BLaER1 (cell line): ENCODE measurements at regions not wholly inside any gene's neighbourhood (a gene's known extent, or its start where the extent isn't known, plus 50 kb on each side); places are given as distances from the start of the nearest gene placed in this dataset.

Experiments
- H3K27ac ChIP-seq: shearing (Covaris generic); formaldehyde crosslinking; 2 replicates; pipeline ENCODE4 v1.8.1; 2022
- H3K27me3 ChIP-seq: shearing (Covaris generic); formaldehyde crosslinking; 2 replicates; pipeline ENCODE4 v1.8.1; 2022
- H3K36me3 ChIP-seq: shearing (Covaris generic); formaldehyde crosslinking; 2 replicates; pipeline ENCODE4 v1.8.1; 2022
- H3K4me1 ChIP-seq: shearing (Covaris generic); formaldehyde crosslinking; 2 replicates; pipeline ENCODE4 v1.8.1; 2022
- H3K4me2 ChIP-seq: shearing (Covaris generic); formaldehyde crosslinking; 2 replicates; pipeline ENCODE4 v1.8.1; 2022
- H3K4me3 ChIP-seq: shearing (Covaris generic); formaldehyde crosslinking; 2 replicates; pipeline ENCODE4 v1.8.1; 2022
- H3K9ac ChIP-seq: shearing (Covaris generic); formaldehyde crosslinking; 2 replicates; pipeline ENCODE4 v1.8.1; 2022
- H3K9me3 ChIP-seq: shearing (Covaris generic); formaldehyde crosslinking; 2 replicates; pipeline ENCODE4 v1.8.1; 2022
- H4K20me1 ChIP-seq: shearing (Covaris generic); formaldehyde crosslinking; 2 replicates; pipeline ENCODE4 v1.8.1; 2022
- Cebpa-rat ChIP-seq: shearing (Covaris generic); IDR thresholded peaks from 2 replicates; pipeline ENCODE4 v1.8.1; 2022

DNA sequence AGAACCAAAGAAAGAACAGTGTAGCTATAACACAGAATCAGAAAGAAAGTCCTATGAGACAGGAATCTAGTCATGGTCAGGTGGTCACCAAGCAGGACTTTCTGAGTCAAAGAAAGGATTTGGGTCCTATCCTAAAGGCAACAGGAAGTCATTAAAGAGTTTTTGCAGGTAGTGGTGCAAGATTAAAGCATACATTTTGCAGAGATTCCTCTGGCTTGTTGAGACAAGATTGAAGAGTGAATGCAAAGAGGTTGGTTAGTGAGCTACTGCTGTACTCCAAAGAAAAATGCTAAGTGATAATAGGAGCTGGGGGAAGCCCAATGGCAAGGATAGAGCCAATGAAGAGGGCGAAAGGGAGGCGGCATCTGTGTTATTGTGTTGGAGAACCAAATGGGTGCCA lies 300.5 kb upstream of the KIF2A start:
- no peaks in the 10 kb centered on the region for H3K9me3 ChIP-seq
- no peaks in the 10 kb centered on the region for H3K4me1 ChIP-seq
- H3K27ac ChIP-seq, result no peak overlapping the region
- H3K36me3 ChIP-seq, result no peaks in the 10 kb centered on the region
- H3K27me3 ChIP-seq, result no peaks in the 10 kb centered on the region
- no peaks in the 10 kb centered on the region for H4K20me1 ChIP-seq
- H3K4me3 ChIP-seq, result no peak overlapping the region
- no peak overlapping the region for H3K9ac ChIP-seq
- no peak overlapping the region for H3K4me2 ChIP-seq
- TF ChIP-seq Cebpa-rat, result no peak

DNA sequence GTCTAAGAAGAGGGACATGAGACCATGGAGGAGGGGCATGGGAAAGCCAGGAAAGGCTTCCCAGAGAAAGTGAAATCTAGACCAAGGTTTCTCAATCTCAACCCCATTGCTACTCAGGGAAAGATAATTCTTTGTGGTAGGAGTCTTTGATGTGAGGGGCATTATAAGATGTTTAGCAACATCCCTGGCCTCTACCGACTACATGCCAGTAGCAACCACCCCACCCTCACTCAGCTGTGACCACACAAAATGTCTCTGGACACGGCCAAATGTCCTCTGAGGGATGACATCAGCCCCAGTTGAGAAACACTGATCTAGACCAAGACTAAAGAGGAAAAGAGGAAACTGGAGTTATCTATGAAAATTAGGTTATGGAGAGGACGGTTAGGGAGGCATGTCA lies 298.5 kb upstream of the KIF2A start:
- H4K20me1 ChIP-seq, result no peaks in the 10 kb centered on the region
- H3K4me3 ChIP-seq, result no peak overlapping the region
- no peak overlapping the region for H3K9ac ChIP-seq
- no peaks in the 10 kb centered on the region for H3K9me3 ChIP-seq
- no peak for TF ChIP-seq Cebpa-rat
- no peak overlapping the region for H3K4me2 ChIP-seq
- no peak overlapping the region for H3K27ac ChIP-seq
- H3K4me1 ChIP-seq, result no peaks in the 10 kb centered on the region
- no peaks in the 10 kb centered on the region for H3K36me3 ChIP-seq
- no peaks in the 10 kb centered on the region for H3K27me3 ChIP-seq

GRCh38 chr5:62011089-62011664 lies 294.8 kb upstream of the KIF2A start:
- Histone ChIP-seq H4K20me1 (no peaks in the 10 kb centered on the region), H3K9me3 (no peaks in the 10 kb centered on the region), H3K36me3 (no peaks in the 10 kb centered on the region), H3K4me3 (no peak overlapping the region), H3K27me3 (no peaks in the 10 kb centered on the region), H3K27ac (no peak overlapping the region), H3K9ac (no peak overlapping the region), H3K4me1 (no peaks in the 10 kb centered on the region), H3K4me2 (no peak overlapping the region)
- no peak for TF ChIP-seq Cebpa-rat

GRCh38 chr5:62017092-62017491 lies 288.9 kb upstream of the KIF2A start:
- Histone ChIP-seq H3K27ac (no peak overlapping the region), H3K9ac (no peak overlapping the region), H3K9me3 (no peaks in the 10 kb centered on the region), H3K4me2 (no peak overlapping the region), H3K27me3 (no peaks in the 10 kb centered on the region), H4K20me1 (no peaks in the 10 kb centered on the region), H3K36me3 (no peaks in the 10 kb centered on the region), H3K4me3 (no peak overlapping the region), H3K4me1 (no peaks in the 10 kb centered on the region)
- TF ChIP-seq Cebpa-rat, result no peak

DNA sequence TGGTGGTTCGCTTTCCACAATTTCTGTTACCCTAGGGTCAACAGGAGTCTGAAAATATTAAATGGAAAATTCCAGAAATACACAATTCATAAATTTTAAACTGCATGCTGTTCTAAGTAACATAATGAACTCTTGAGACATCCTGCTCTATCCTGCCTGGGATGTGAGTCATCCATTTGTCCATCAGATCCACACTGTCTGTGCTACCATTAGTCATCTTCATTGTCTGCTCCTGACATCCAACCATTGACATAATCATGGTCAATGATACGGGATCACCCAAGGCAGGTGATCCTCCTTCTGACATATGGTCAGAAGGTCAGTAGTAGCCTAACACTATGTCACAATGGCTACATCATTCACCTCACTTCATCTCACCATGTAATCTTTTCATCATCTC lies 276.7 kb upstream of the KIF2A start:
- H3K27me3 ChIP-seq, result no peaks in the 10 kb centered on the region
- no peak overlapping the region for H3K9ac ChIP-seq
- H3K4me3 ChIP-seq, result no peak overlapping the region
- TF ChIP-seq Cebpa-rat, result no peak
- H3K9me3 ChIP-seq, result no peaks in the 10 kb centered on the region
- no peaks in the 10 kb centered on the region for H3K36me3 ChIP-seq
- no peak overlapping the region for H3K4me2 ChIP-seq
- no peaks in the 10 kb centered on the region for H4K20me1 ChIP-seq
- no peak overlapping the region for H3K27ac ChIP-seq
- H3K4me1 ChIP-seq, result no peaks in the 10 kb centered on the region

- H4K20me1 ChIP-seq, result no peaks in the 10 kb centered on the region
- H3K4me1 ChIP-seq, result no peaks in the 10 kb centered on the region
- H3K36me3 ChIP-seq, result no peaks in the 10 kb centered on the region
- H3K4me2 ChIP-seq, result no peak overlapping the region
- H3K9ac ChIP-seq, result no peak overlapping the region
- no peak overlapping the region for H3K4me3 ChIP-seq
- H3K9me3 ChIP-seq, result no peaks in the 10 kb centered on the region
- TF ChIP-seq Cebpa-rat, result no peak
- no peaks in the 10 kb centered on the region for H3K27me3 ChIP-seq
- H3K27ac ChIP-seq, result no peak overlapping the region
Observed at GRCh38 chr5:62030326-62030725, 275.7 kb upstream of the KIF2A start.

GRCh38 chr5:62038024-62038423 lies 268.0 kb upstream of the KIF2A start:
- H3K9ac ChIP-seq, result no peak overlapping the region
- no peak overlapping the region for H3K4me3 ChIP-seq
- H3K4me1 ChIP-seq, result peaks cover 10% of the 10 kb centered on the region

GRCh38 chr5:62041156-62041756 lies 264.8 kb upstream of the KIF2A start:
- no peak overlapping the region for H3K27ac ChIP-seq
- no peaks in the 10 kb centered on the region for H3K36me3 ChIP-seq
- no peaks in the 10 kb centered on the region for H4K20me1 ChIP-seq
- no peaks in the 10 kb centered on the region for H3K9me3 ChIP-seq
- H3K4me3 ChIP-seq, result no peak overlapping the region
- H3K4me1 ChIP-seq, result peaks cover 10% of the 10 kb centered on the region
- no peak for TF ChIP-seq Cebpa-rat
- no peak overlapping the region for H3K9ac ChIP-seq
- no peak overlapping the region for H3K4me2 ChIP-seq
- H3K27me3 ChIP-seq, result no peaks in the 10 kb centered on the region

More at GRCh38 chr5:62038024-62038423, 268.0 kb upstream of the KIF2A start:
- Histone ChIP-seq H3K9me3 (no peaks in the 10 kb centered on the region), H3K4me2 (no peak overlapping the region), H3K27me3 (no peaks in the 10 kb centered on the region), H3K27ac (no peak overlapping the region), H4K20me1 (no peaks in the 10 kb centered on the region), H3K36me3 (no peaks in the 10 kb centered on the region)
- TF ChIP-seq Cebpa-rat, result no peak

DNA sequence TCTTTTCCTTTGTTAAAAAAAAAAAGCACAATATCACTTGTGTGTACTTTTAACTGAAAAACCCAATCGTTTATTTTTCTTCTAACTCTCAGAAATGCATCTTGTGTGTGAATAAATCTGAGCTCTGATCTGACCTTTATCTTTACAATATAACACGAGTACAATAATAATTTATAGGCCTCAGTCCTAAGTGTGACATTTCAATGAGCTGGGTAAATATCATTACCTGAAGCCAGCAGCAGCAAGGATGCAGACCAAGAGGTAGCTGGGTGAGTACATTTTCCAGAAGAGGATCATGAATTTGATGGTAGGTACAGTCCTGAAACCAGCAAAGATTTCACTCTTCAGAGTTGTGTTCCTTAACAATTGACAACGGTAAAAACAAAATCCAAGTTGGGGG lies 264.0 kb upstream of the KIF2A start:
- Histone ChIP-seq H3K9ac (no peak overlapping the region), H3K9me3 (no peaks in the 10 kb centered on the region), H3K27ac (no peak overlapping the region), H3K4me3 (no peak overlapping the region), H4K20me1 (no peaks in the 10 kb centered on the region), H3K4me2 (no peak overlapping the region), H3K36me3 (no peaks in the 10 kb centered on the region), H3K27me3 (no peaks in the 10 kb centered on the region), H3K4me1 (peaks cover 10% of the 10 kb centered on the region)
- no peak for TF ChIP-seq Cebpa-rat

GRCh38 chr5:62043289-62044280 lies 262.4 kb upstream of the KIF2A start:
- TF ChIP-seq Cebpa-rat, result no peak
- H3K4me1 ChIP-seq, result peaks cover 10% of the 10 kb centered on the region
- H3K36me3 ChIP-seq, result no peaks in the 10 kb centered on the region
- H3K9ac ChIP-seq, result no peak overlapping the region
- H3K9me3 ChIP-seq, result no peaks in the 10 kb centered on the region
- no peaks in the 10 kb centered on the region for H3K27me3 ChIP-seq
- no peak overlapping the region for H3K4me3 ChIP-seq
- H4K20me1 ChIP-seq, result no peaks in the 10 kb centered on the region
- H3K27ac ChIP-seq, result no peak overlapping the region
- no peak overlapping the region for H3K4me2 ChIP-seq
